GM18526 (cell line): ENCODE measurements at regions not wholly inside any gene's neighbourhood (a gene's known extent, or its start where the extent isn't known, plus 50 kb on each side); places are given as distances from the start of the nearest gene placed in this dataset.

Experiments
- POLR2A ChIP-seq: IDR thresholded peaks from 3 replicates; pipeline ENCODE4 v1.6.1; 2011; ENCODE audit not compliant: insufficient read length; ENCODE audit errors: extremely low read depth

- no peak for TF ChIP-seq POLR2A
Measured at GRCh38 chr6:113142671-113143174, 714.4 kb upstream of the MARCKS start.

GRCh38 chr6:113143206-113143605 lies 713.9 kb upstream of the MARCKS start:
- no peak for TF ChIP-seq POLR2A

GRCh38 chr6:113144117-113144516 lies 713.0 kb upstream of the MARCKS start:
- TF ChIP-seq POLR2A = no peak

- no peak for TF ChIP-seq POLR2A
Measured at GRCh38 chr6:113146878-113147277, 710.3 kb upstream of the MARCKS start.

- TF ChIP-seq POLR2A = no peak
Measured at GRCh38 chr6:113147544-113147943, 709.6 kb upstream of the MARCKS start.

- no peak for TF ChIP-seq POLR2A
Measured at GRCh38 chr6:113148566-113148965, 708.6 kb upstream of the MARCKS start.

- no peak for TF ChIP-seq POLR2A
Measured at GRCh38 chr6:113149511-113149910, 707.6 kb upstream of the MARCKS start.

- no peak for TF ChIP-seq POLR2A
Measured at GRCh38 chr6:113160306-113161017, 696.7 kb upstream of the MARCKS start.

GRCh38 chr6:113161018-113161315 lies 696.2 kb upstream of the MARCKS start:
- TF ChIP-seq POLR2A = no peak

- no peak for TF ChIP-seq POLR2A
Measured at GRCh38 chr6:113162739-113163138, 694.4 kb upstream of the MARCKS start.

- TF ChIP-seq POLR2A = no peak
Measured at GRCh38 chr6:113168057-113168456, 689.1 kb upstream of the MARCKS start.

GRCh38 chr6:113169484-113169883 lies 687.7 kb upstream of the MARCKS start:
- no peak for TF ChIP-seq POLR2A

GRCh38 chr6:113170454-113170853 lies 686.7 kb upstream of the MARCKS start:
- no peak for TF ChIP-seq POLR2A

GRCh38 chr6:113171882-113172281 lies 685.3 kb upstream of the MARCKS start:
- no peak for TF ChIP-seq POLR2A

- TF ChIP-seq POLR2A = no peak
Measured at GRCh38 chr6:113172531-113172966, 684.6 kb upstream of the MARCKS start.

GRCh38 chr6:113178349-113178748 lies 678.8 kb upstream of the MARCKS start:
- TF ChIP-seq POLR2A = no peak

GRCh38 chr6:113181164-113181563 lies 676.0 kb upstream of the MARCKS start:
- TF ChIP-seq POLR2A = no peak
